HT-29 (cell line): ENCODE measurements at regions not wholly inside any gene's neighbourhood (a gene's known extent, or its start where the extent isn't known, plus 50 kb on each side); places are given as distances from the start of the nearest gene placed in this dataset.

Source experiments
- DNase-seq: peaks from one replicate; pipeline ENCODE4 v3.0.0-alpha.2; 2015; ENCODE audit warnings: low spot score

DNA sequence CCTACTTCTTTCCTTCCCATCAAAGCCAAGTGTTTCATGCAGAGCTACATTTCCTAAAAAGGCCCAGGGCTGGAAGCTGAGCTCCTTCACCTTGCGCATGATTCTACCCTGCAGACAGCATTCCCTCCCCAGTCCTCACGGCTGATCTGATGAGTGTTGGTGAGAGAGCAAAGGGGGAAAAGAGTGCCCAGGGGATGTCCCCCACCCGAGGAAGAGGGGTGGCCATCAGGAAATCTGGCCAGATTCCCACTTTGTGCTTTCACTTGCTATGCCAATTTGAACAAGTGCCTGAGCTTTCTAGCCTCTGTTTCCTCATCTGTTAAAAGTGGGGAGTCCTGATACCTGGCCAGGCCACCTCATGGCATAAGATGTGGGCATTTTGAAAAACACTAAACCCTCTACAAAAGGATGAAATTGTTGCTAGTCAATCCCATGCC lies 231.0 kb upstream of the TLE3 start:
- DNase-seq = no peak

DNA sequence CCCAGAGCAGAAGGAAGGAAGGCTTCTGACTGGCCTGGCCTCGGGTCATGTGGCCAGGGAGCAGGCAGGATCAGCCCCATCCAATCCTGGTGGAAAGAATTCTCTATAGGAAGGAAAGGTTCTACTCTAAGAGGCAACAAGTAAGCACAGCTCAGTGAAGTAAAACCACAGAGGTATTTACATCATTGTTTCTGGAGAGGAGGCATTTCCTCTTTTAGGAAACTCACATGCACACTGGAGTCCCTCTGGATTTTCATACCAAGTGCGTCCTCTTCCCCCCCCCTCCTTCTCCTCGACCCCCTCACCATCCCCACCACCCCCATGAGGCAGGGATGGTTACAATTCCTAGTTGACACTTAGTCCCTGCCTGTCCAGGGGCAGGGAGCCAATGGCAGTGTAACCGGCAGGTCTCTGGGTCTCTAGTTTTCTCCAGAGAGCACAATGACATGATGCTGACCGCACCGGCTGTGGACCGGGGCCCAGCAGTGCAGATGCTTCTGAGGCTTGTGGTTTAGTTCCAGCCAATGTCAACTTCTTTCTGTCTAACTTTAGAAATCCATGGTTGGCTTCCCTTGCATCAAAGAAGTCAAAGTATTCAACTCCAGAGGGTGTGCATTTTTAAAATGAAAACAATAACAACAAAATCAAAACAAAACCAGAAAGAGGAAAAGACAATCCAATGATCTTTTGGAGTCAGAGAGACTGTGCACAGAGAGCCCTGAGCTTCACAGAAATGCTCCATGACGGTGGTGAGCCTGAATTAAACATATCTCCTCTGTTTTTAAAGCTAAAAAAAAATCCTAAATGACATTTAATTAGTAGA lies 230.3 kb upstream of the TLE3 start:
- no peak for DNase-seq

DNA sequence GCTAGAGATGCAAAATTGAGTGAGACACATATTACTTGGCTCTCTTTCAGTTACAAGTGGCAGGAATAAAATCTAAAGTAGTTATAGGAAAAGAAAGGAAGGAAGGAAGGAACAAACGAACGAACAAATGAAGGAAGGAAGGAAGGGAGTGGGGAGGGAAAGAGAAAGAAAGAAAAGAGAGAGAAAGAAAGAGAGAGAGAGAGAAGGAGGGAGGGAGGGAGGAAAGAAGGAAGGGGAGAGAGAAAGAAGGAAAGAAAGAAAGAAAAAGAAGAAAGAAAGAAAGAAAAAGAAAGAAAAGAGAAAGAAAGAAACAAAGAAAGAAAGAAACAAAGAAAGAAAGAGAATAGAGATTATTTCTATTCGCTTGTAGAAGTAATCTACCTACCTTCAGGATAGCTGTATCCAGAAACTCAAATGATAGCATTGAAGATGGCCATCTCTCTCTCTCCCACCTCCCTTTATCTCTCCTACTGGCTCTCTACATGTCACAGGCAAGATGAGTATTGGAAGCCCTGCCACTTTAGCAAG lies 229.7 kb upstream of the TLE3 start:
- no peak for DNase-seq

DNA sequence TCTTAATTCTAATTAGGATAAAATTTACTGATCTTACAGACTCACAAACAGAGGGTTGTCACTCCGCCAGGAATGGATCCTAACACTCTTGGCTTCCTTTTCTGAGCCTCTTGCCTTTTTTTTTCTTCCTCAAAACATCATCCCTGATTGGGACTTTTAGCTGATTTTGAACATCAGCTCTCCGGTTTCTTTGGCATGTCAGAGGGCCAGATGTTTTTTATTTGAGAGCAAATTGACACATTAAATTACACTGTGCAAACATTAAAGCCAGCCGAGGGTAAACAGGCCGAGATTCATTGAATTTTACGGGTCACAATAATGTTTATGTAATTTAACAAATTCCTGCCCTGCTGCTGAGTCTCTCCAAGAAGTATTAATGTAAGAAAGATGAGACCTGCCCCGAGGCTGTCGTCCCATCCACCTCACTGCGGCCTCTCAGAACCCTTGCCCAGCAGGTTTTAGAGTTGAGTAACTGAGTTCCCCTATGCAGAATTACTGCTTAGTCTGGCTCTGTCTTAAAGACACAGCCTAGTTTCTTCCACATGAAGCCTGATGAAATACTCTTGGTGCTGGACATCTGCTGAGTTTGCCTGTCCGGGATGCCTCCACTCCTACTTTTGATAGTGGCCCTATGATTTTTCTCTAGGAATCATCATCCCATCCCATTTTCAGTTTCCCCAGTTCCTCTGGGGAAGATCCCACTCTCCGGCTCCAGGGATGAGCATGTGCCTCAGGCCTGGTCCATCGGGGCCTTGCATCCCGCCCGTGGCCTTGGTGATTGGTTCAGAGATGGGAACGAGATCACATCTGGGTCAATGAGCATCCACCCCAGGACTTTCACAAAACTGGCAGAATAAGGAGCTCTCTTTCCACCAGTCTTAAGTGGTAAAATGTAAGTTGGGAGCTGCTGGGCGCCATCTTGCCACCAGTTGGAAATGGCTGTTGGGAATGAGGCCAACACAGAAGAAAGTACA lies 226.6 kb upstream of the TLE3 start:
- DNase-seq = peak; percentile 43

DNA sequence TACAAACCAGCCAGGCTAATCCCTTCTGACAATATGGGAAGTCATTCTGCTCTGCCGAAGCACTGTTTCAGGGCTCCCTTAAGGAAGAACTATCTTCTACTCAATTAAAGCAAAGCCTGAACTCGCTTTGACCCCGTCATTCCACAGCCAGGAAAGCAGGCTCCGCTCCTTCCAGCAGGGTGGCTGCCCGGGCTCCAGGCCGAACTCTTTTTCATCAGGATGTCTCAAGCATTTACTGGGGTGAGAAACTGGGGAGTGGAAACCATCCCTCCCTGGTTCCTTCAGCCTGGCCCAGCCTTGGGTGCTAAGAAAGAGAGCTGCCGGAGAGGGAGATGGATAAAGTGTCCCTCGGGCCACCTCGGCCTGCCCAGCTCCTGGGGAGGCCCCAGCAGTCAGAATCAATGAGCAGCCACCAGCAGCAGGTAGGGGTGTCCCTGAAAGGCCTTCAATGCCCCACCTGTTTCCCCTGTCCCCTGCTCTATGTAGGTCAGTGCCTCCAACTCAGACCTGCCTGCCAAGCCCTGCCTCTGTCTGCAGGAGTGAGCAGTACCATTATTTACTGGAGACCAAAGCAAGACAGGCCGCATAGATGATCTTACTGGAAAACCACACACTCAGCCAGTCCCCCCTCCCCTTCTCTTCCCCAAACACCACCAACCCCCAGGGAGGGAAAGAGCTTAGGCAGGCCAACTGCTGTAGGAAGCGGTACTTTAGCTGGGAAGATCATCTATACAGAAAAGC lies 225.6 kb upstream of the TLE3 start:
- DNase-seq = peak; percentile 21

DNA sequence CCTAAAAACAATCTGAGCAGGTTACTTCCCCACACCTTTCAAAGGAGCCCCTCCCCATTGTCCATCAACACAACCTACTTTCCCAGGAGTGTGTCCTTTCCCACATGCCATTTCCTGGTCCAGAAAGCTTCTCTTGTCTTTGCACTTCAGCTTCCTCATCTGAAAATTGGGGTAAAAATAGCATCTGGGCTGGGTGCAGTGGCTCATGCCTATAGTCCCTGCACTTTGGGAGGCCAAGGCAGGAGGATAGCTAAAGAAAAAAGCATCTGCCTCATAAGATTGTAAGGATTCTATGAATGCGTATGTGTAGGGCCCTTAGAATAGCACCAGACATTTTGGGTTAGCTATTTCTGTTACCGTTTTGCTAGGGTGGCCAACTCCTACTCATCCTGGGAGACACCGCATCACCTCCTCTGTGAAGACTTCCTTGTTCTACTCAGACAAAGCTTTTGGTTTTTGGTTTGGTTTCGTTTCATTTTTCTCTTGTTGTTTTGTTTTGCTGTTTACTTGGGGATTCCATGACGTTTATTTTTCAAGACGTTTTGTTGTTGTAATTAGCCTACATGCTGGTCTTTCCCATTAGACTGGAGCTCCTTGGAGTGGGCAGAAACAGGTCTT lies 224.4 kb upstream of the TLE3 start:
- no peak for DNase-seq

DNA sequence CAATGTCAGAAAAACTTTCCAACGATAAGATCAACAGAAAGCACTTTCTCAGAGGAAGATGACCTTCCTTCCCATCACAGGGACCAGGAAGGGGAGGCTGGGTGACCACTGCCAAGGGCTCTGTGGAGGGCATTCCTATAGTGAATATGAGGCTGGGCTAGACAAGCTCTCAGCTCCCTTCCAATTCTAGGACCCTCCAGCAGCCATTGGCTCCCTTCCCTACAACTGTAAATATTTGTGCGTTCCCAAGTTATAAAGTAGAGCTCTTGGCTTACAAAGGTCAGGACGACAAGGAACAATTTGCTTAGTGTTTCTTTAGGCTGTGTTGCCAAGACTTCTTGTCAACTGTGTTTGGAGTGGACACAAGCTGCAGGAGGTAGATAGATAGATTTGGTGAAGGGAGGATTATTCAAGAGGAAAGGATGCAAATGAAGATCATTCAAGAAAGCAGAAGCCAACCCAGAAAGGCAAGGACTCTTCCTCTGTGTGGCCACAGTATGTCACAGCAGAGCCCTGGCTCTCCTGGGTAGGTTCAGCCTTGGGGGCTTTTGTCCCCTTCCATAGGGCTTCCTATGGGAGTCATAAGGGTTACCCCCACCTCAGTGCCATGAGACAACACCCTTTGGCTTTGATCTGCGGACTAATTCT lies 223.6 kb upstream of the TLE3 start:
- no peak for DNase-seq

DNA sequence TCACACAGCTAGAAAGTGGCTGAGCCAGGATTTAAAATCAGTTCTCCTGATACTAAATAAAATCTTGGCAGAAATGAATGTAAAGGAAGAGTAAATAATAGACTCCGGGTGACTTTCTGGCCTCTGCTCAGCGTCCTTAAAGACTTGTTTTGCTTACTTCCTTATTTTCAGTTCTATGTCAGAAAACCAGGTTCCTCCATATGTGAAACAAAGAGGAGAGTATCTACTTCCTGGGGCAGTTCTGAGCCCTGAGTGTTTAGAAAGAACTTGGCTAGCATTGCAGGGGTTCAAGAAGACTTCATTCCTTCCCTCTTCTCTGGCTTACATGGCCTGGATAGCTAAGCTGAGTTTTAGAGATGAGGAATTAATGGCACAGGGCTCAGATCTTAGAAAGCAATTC lies 222.8 kb upstream of the TLE3 start:
- no peak for DNase-seq

DNA sequence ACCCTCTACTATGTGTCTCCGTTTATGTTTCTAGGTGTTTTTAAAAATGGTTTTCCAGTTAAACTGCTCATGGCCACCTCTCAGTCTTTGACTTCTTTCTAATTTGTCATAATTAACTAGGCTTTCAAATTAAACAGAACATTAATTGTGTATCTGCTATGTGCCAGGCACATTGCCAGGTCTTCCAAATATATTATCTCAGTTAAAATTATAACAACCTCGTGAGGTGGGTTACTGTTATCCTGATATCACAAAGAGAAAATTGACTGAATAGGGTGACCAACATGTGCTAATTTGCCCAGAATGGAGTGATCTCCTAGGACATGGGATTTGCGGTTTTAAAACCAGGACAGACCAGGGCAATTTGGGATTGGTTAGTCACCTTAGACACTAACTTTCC lies 222.4 kb upstream of the TLE3 start:
- no peak for DNase-seq

DNA sequence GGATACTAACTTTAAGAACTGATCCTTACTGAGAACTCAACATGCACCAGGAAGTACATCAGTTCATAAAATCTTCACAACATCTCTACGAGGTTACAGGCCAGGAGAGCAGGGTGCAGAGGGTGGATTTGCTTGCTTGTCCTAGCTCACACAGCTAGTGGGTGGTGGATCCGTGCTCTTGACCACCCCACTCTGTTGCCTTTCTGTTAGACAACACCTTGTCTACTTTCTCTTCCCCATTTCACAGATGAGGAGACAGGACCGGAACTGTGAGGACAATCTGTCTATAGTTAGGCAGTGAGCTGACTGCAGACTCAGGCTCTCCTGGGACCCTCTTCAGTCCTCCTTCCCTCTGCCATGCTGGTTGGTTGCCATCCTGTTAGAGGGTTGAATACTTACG lies 221.7 kb upstream of the TLE3 start:
- no peak for DNase-seq

DNA sequence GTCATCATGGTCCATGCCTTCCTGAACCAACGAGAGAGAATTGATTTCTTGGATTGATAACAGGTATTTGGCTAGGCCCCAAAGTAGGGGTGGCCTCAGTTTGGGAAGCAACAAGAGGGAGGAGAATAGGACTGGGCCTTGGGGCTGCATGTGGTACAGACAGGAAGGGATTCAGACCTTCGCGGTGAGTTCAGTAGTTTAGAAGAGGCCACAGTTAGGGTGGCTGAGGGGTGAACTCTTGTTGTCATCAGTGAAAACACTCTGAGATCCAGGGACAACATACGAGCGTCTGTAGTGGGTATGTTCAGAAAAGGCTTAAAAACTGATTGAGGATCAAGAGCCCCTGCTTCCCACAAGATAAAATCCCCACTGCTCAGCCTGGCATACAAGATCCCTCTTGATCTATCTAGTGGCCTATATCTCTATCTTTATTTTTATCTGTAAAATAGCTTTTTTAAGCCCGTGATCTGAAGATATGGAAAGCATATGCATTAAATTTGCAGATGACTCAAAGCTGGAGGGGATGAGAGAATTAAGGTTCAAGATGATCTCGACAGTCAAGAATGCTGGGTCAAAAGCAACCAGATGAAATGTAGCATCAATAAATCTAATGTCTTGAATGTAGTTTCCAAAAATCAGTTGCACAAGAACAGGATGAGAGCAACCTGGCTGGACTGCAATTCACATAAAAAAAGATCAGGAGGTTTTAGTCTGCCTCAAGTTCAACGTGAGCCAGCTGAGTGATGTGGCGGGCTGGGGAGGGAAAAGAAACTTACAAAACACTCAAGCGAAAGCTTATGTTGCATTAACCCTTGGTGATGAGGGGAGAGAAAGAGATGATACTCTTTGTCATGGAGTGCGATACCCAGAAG lies 221.1 kb upstream of the TLE3 start:
- no peak for DNase-seq

DNA sequence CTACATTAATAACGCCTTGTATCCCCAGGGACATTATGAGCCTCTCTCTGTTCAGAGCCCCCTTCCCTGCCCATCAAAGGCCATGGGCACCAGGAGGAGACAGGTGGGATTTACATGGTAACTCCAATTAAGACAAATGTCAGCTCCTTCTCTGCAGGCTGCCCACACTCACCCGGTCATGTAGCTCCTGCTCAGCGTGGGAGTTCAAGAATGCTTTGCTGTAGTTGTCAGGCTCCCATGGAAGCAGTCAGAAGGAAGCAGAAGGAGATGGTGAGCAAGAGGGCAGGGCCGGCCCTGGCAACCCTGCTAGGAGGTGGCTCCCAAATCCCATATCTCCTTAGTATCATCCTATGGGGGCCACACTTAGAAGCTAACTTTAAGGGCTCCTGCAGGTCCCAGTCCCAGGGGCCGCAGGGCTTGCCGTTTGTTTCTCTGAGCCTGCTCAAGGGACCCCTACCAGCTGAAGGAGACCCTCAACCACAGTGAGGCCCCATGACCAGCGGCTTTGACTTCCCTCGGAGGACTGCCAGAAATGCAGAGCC lies 218.4 kb upstream of the TLE3 start:
- DNase-seq = no peak

DNA sequence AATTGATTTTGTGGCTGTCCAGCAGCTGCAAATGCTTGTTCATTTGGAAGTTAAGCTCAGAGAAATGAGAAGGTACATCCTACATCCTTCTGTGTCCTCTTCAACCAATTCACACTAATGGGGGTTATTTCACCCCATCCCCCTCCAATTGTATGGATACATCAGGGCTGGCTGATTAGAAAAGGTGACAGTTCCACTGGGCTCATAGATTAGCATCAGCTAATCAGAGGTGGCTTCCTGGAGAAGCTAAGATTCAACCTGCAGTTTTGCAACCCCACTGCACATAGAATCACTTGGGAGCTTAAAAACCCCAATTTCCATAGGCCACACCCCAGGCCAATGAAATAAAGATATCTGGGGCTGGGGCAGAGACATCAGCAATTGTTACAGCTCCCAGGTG lies 217.7 kb upstream of the TLE3 start:
- DNase-seq = no peak

DNA sequence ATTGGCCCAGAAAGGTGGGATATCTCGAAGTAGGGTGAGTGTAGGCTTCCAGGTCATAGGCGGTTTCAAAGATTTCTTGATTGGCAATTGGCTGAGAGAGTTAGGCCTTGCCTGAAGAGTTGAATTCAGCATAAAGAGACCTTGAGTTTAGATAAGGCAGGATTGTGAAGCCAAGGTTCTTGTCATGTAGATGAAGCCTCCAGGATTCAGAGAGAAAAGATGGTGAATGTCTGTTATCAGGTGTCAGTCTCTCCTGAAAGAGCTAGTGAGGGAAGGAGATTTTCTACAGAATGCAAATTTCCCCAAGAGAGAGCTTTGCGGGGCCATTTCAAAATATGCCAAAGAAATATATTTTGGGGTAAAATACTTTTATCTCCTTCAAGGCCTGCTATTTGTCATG lies 217.0 kb upstream of the TLE3 start:
- DNase-seq = no peak

DNA sequence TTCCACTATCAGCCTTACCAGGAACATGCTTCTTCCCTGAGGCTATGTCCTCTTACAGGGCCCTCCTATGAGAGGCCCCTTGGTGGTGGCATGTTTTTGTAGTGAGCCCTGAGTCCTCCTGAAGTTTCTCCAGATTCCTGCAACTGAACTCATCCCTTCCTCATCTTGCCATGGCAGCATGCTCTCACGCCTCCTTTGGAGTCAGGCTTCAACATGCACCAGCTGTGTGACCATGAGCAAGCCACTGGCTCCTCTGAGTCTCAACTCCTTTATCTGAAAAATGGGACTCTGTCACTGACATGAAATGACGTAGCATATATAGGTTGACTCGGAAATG lies 216.3 kb upstream of the TLE3 start:
- no peak for DNase-seq

DNA sequence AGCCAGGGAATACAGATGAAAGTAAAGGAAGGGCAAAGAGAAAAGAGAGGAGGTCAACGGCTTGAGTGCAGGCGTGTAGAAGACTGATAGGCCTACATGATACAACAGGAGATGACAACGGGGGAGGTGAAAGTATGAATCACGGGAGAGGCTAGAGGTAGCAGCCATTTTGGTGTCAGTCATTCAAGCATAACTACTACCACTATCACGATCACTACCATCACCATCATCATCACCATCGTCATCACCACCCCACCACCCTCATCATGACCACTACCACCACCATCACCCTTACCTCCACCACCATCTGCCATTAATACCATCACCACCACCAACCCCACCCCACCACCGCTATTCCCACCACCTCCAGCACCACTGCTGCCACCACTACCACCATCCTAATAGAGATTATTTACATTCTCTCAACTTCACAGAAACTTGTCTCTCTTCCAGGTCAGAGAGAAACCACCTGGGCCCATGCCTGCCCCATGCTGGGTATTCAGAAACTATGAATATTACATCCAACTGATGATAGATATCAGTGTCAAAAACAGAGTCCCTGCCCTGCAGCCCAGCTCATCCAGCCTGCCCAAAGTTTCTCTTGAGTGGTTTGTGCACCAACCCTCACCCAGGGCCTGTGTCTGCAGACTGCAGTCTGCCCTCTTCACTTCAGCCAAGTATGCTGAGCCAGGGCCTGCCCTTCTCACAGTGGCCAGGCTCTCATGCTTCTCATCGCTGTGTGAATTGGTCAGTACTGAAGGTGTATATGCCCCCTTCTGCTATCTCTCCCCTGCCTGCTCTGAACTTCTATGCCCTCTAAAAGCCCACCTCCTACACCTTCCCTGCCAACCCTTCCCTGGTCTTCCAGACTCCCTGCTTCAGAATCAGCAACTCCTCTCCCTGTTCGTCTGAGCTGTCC lies 215.6 kb upstream of the TLE3 start:
- DNase-seq = no peak

DNA sequence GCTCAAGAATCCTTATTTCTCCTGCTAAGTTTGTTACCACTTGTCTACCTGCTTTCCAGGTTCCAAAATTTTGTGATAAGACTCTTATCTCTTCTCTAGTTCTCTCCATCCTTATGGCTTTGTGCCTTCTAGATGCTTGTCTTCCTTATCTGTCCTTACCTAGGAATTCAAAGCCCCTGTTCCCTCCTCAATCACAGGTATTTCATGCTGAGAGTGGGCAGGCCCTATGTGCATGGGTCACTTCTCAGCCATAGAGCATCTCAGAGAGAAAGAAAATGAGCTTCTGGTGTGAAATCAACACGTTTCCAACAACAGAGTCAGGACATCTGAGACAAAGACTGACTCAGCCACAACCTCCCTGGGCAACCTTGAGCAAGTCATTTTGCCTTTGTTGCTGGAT lies 214.1 kb upstream of the TLE3 start:
- DNase-seq = no peak

DNA sequence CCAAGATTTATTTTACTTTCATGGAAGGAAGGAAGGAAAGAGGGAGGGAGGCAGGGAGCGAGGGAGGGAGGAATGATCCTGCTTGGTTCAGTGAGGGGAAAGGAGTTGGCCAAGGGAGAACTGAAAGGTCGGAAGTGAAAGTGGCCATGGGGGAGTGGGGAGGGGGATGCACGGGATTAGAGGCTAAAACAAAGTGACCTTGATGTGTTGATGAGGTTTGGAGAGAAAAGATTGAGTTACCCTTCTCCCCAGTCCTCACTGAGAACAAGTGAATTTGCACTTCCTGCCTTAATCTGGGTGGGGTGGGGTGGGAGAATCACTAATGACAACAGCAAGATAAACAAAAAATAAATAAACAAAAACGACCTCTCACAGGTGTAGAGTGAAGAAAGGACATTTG lies 212.0 kb upstream of the TLE3 start:
- DNase-seq = no peak
